ENCODE measurements at regions not wholly inside any gene's neighbourhood (a gene's known extent, or its start where the extent isn't known, plus 50 kb on each side); places are given as distances from the start of the nearest gene placed in this dataset.
"Not testable (repeated sequence)": the region's sequence is repeated elsewhere in the genome, so short reads cannot be mapped to it uniquely, and the experiment has no call there.

GRCh38 chr1:234924450-234925355 lies 203.9 kb downstream of the TOMM20 start:
- DNase-seq (ENCODE audit: low read depth in 2 of 3, low spot score in 2 of 3): peak in 2 of 3 donors; percentile 43 to 59

- DNase-seq (ENCODE audit: low read depth in 2 of 3, low spot score in 2 of 3): no peak
Measured at GRCh38 chr1:234923626-234924025, 205.0 kb downstream of the TOMM20 start.

GRCh38 chr1:234922987-234923386 lies 205.7 kb downstream of the TOMM20 start:
- no peak for DNase-seq (ENCODE audit: low read depth in 2 of 3, low spot score in 2 of 3)

- DNase-seq (ENCODE audit: low read depth in 2 of 3, low spot score in 2 of 3): no peak
Measured at GRCh38 chr1:234921266-234922062, 207.2 kb downstream of the TOMM20 start.

GRCh38 chr1:234920843-234921140 lies 207.8 kb downstream of the TOMM20 start:
- DNase-seq (ENCODE audit: low read depth in 2 of 3, low spot score in 2 of 3): no peak

- no peak for DNase-seq (ENCODE audit: low read depth in 2 of 3, low spot score in 2 of 3)
Measured at GRCh38 chr1:234920136-234920842, 208.3 kb downstream of the TOMM20 start.

- DNase-seq (ENCODE audit: low read depth in 2 of 3, low spot score in 2 of 3): no peak
Measured at GRCh38 chr1:234918961-234919761, 209.5 kb downstream of the TOMM20 start.

GRCh38 chr1:234918181-234918841 lies 210.3 kb downstream of the TOMM20 start:
- peak in 1 of 3 donors; percentile 27 for DNase-seq (ENCODE audit: low read depth in 2 of 3, low spot score in 2 of 3)

GRCh38 chr1:234917495-234918180 lies 211.0 kb downstream of the TOMM20 start:
- no peak for DNase-seq (ENCODE audit: low read depth in 2 of 3, low spot score in 2 of 3)

GRCh38 chr1:234916840-234917239 lies 211.8 kb downstream of the TOMM20 start:
- DNase-seq (ENCODE audit: low read depth in 2 of 3, low spot score in 2 of 3): no peak

- peak in 1 of 3 donors; percentile 56 for DNase-seq (ENCODE audit: low read depth in 2 of 3, low spot score in 2 of 3)
Measured at GRCh38 chr1:234915924-234916675, 212.5 kb downstream of the TOMM20 start.

GRCh38 chr1:234914606-234915290 lies 213.9 kb downstream of the TOMM20 start:
- no peak for DNase-seq (ENCODE audit: low read depth in 2 of 3, low spot score in 2 of 3)

- DNase-seq (ENCODE audit: low read depth in 2 of 3, low spot score in 2 of 3): no peak
Measured at GRCh38 chr1:234913771-234914170, 214.9 kb downstream of the TOMM20 start.

- no peak for DNase-seq (ENCODE audit: low read depth in 2 of 3, low spot score in 2 of 3)
Measured at GRCh38 chr1:234913278-234913649, 215.4 kb downstream of the TOMM20 start.

GRCh38 chr1:234912548-234913277 lies 215.9 kb downstream of the TOMM20 start:
- no peak for DNase-seq (ENCODE audit: low read depth in 2 of 3, low spot score in 2 of 3)

GRCh38 chr1:234911787-234912186 lies 216.8 kb downstream of the TOMM20 start:
- peak in 1 of 3 donors; percentile 30 for DNase-seq (ENCODE audit: low read depth in 2 of 3, low spot score in 2 of 3)

GRCh38 chr1:234911136-234911535 lies 217.5 kb downstream of the TOMM20 start:
- not testable (repeated sequence) for DNase-seq (ENCODE audit: low read depth in 2 of 3, low spot score in 2 of 3)
